Loucy (cell line): ENCODE measurements at regions not wholly inside any gene's neighbourhood (a gene's known extent, or its start where the extent isn't known, plus 50 kb on each side); places are given as distances from the start of the nearest gene placed in this dataset.

Experiments
- H2AFZ ChIP-seq: fragments of 200-600 bp; sonication (generic); 2 replicates; pipeline ENCODE4 v1.6.0; 2016; ENCODE audit warnings: antibody characterized with exemption, mild to moderate bottlenecking, low read length, moderate library complexity
- H3F3A ChIP-seq: fragments of 200-600 bp; 2 replicates; pipeline ENCODE4 v1.6.0; 2016; ENCODE audit warnings: antibody characterized with exemption, low read depth, mild to moderate bottlenecking
- H3K27me3 ChIP-seq: fragments of 200-600 bp; sonication (generic); 2 replicates; pipeline ENCODE4 v1.6.1; 2014; ENCODE audit warnings: low read length, mild to moderate bottlenecking; ENCODE audit not compliant: insufficient read depth, poor library complexity, severe bottlenecking
- H3K36me3 ChIP-seq: fragments of 200-600 bp; sonication (generic); 2 replicates; pipeline ENCODE4 v1.6.1; 2016; ENCODE audit warnings: low read length; ENCODE audit not compliant: insufficient read depth
- H3K4me1 ChIP-seq: fragments of 200-600 bp; sonication (generic); 2 replicates; pipeline ENCODE4 v1.5.1; 2014; ENCODE audit warnings: low read length, mild to moderate bottlenecking; ENCODE audit not compliant: insufficient read depth, poor library complexity, severe bottlenecking
- H3K4me2 ChIP-seq: fragments of 200-600 bp; sonication (generic); 2 replicates; pipeline ENCODE4 v1.6.0; 2014; ENCODE audit warnings: antibody characterized with exemption, low read length, low read depth, mild to moderate bottlenecking; ENCODE audit not compliant: poor library complexity, severe bottlenecking
- H3K4me3 ChIP-seq: fragments of 200-600 bp; sonication (generic); 2 replicates; pipeline ENCODE4 v1.5.1; 2014; ENCODE audit warnings: low read length, mild to moderate bottlenecking, mixed read lengths; ENCODE audit not compliant: poor library complexity, severe bottlenecking
- H3K79me2 ChIP-seq: fragments of 200-600 bp; sonication (generic); 2 replicates; pipeline ENCODE4 v1.6.1; 2014; ENCODE audit warnings: low read length; ENCODE audit not compliant: insufficient read depth
- H3K9ac ChIP-seq: fragments of 200-600 bp; sonication (generic); 2 replicates; pipeline ENCODE4 v1.6.0; 2014; ENCODE audit warnings: mild to moderate bottlenecking, low read depth, low read length, moderate library complexity; ENCODE audit not compliant: poor library complexity, severe bottlenecking
- H3K9me2 ChIP-seq: fragments of 200-600 bp; sonication (generic); replicated peaks from 2 replicates; pipeline ENCODE4 v1.6.1; 2016; ENCODE audit warnings: low read depth, low read length, mixed read lengths
- H3K9me3 ChIP-seq: fragments of 200-600 bp; sonication (generic); 2 replicates; pipeline ENCODE4 v1.6.1; 2014; ENCODE audit warnings: mild to moderate bottlenecking, antibody characterized with exemption, low read length, low read depth; ENCODE audit not compliant: insufficient read depth
- H4K20me1 ChIP-seq: fragments of 200-600 bp; sonication (generic); 2 replicates; pipeline ENCODE4 v1.6.0; 2014; ENCODE audit warnings: antibody characterized with exemption, low read length, mild to moderate bottlenecking; ENCODE audit not compliant: insufficient read depth, poor library complexity, severe bottlenecking
- EZH2phosphoT487 ChIP-seq: fragments of 200-600 bp; IDR thresholded peaks from 2 replicates; pipeline ENCODE4 v1.6.1; 2018; ENCODE audit warnings: antibody characterized with exemption, mild to moderate bottlenecking, moderate library complexity, borderline replicate concordance
- TF ChIP-seq, protein P1 (sequence below): fragments of 200-600 bp; sonication (generic); conservative IDR thresholded peaks from 2 replicates; pipeline ENCODE4 v1.5.1; 2014; ENCODE audit warnings: mild to moderate bottlenecking, antibody characterized with exemption, low read length

DNA sequence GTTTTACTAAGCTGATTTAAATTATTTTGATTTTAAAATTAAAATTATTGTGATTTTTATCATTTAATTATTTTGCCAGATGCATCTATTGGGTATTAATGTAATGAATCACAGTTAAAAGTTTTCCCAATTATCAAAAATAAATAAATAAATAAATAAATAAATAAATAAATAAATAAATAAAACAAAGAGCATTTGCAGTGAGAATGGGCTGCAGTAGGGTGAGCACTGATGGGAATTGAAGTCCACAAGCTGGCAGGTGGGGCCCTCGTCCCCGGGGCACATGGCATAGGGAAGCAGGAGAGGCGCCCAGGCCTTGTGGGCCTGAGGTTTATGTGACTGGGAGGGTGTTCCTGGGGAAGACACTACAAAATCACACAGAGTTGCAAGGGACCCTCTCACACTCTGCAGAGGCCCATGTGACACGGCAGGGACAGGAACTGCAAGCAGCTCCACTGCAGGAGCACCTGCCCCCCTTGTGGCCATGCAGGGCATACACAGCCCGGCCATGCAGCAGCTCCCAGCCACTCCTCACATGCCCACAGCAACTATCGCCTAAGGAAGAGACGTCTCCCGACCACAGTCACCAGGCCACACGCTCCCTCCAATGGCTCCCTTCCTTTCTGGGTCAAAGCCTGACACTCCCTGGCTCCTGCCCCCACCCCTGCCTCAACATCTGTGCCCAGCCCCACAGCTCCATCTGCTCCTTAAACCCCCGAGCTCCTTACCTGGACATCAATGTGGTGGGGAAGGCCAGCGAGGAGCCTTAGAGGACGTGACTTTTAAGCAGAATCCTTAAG lies 256.3 kb upstream of the SFSWAP start:
- Histone ChIP-seq H3K27me3 (no peaks in the 10 kb centered on the region), H3K9me3 (no peaks in the 10 kb centered on the region), H3F3A (no peaks in the 10 kb centered on the region), H3K4me2 (no peak overlapping the region), H3K4me1 (no peaks in the 10 kb centered on the region), H3K79me2 (no peaks in the 10 kb centered on the region), H3K9ac (no peak overlapping the region), H4K20me1 (no peaks in the 10 kb centered on the region), H3K4me3 (no peak overlapping the region), H2AFZ (no peak overlapping the region), H3K36me3 (peaks cover 2% of the 10 kb centered on the region; the same call in 1 of the 2 replicates), H3K9me2 (no peaks in the 10 kb centered on the region)
- TF ChIP-seq, protein P1, sequence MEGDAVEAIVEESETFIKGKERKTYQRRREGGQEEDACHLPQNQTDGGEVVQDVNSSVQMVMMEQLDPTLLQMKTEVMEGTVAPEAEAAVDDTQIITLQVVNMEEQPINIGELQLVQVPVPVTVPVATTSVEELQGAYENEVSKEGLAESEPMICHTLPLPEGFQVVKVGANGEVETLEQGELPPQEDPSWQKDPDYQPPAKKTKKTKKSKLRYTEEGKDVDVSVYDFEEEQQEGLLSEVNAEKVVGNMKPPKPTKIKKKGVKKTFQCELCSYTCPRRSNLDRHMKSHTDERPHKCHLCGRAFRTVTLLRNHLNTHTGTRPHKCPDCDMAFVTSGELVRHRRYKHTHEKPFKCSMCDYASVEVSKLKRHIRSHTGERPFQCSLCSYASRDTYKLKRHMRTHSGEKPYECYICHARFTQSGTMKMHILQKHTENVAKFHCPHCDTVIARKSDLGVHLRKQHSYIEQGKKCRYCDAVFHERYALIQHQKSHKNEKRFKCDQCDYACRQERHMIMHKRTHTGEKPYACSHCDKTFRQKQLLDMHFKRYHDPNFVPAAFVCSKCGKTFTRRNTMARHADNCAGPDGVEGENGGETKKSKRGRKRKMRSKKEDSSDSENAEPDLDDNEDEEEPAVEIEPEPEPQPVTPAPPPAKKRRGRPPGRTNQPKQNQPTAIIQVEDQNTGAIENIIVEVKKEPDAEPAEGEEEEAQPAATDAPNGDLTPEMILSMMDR, result peak; percentile 70
- no peak for TF ChIP-seq EZH2phosphoT487

DNA sequence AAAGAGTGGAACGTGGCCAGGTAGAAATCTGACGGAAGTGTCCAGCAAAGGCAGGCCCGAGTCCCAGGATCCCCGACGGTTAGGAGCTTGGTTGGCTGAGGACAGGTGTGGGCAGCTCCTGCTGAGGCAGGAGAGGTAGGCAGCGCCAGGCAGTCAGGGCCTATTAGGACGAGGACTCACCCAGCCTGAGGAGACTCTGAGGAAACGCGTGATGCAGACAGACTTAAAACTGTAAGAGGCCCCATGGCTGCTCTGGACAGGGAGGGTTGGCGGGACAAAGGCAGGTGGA lies 255.7 kb upstream of the SFSWAP start:
- TF ChIP-seq EZH2phosphoT487, result no peak
- TF ChIP-seq, protein P1, result no peak
- H3F3A ChIP-seq, result no peaks in the 10 kb centered on the region
- H3K4me1 ChIP-seq, result no peaks in the 10 kb centered on the region
- no peak overlapping the region for H3K9ac ChIP-seq
- H2AFZ ChIP-seq, result no peak overlapping the region
- H3K79me2 ChIP-seq, result no peaks in the 10 kb centered on the region
- H3K36me3 ChIP-seq, result peaks cover 3% of the 10 kb centered on the region; the same call in 1 of the 2 replicates
- H3K27me3 ChIP-seq, result no peaks in the 10 kb centered on the region
- H3K9me3 ChIP-seq, result no peaks in the 10 kb centered on the region
- no peak overlapping the region for H3K4me2 ChIP-seq
- H4K20me1 ChIP-seq, result no peaks in the 10 kb centered on the region
- H3K9me2 ChIP-seq, result no peaks in the 10 kb centered on the region
- no peak overlapping the region for H3K4me3 ChIP-seq

DNA sequence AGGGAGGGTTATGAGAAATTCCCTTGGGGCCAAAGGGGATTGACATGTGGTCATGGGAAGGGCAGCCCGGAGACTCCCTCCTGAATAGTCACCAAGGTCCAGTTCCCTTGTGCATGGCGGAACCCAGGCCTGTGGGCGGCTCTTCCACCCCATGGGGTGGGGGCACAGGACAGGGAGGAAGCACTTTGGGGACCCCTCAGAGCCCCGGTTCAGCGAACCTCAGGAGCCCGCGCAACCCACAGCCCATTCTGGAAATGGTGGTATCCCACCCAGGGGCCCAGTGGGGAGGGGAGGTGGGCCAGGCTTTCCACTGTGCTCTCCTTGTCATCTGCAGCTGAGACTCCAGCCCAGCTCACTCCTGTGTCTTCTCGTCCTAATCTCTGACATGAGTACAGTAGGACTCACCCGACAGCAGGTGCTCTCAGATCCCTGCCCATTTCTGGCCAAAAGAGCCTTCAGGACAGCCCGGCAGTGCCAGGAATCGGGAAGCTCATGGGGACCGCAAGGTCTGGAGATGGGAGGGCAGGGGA lies 255.2 kb upstream of the SFSWAP start:
- Histone ChIP-seq H3K9ac (no peak overlapping the region), H3K9me3 (no peaks in the 10 kb centered on the region), H3K4me1 (no peaks in the 10 kb centered on the region), H3F3A (no peaks in the 10 kb centered on the region), H3K79me2 (no peaks in the 10 kb centered on the region), H3K36me3 (peaks cover 3% of the 10 kb centered on the region; the same call in 1 of the 2 replicates), H3K27me3 (no peaks in the 10 kb centered on the region), H3K4me2 (no peak overlapping the region), H3K9me2 (no peaks in the 10 kb centered on the region), H4K20me1 (no peaks in the 10 kb centered on the region), H3K4me3 (no peak overlapping the region), H2AFZ (no peak overlapping the region)
- TF ChIP-seq, protein P1, result no peak
- no peak for TF ChIP-seq EZH2phosphoT487
